ENCODE measurements at regions not wholly inside any gene's neighbourhood (a gene's known extent, or its start where the extent isn't known, plus 50 kb on each side); places are given as distances from the start of the nearest gene placed in this dataset.

DNA sequence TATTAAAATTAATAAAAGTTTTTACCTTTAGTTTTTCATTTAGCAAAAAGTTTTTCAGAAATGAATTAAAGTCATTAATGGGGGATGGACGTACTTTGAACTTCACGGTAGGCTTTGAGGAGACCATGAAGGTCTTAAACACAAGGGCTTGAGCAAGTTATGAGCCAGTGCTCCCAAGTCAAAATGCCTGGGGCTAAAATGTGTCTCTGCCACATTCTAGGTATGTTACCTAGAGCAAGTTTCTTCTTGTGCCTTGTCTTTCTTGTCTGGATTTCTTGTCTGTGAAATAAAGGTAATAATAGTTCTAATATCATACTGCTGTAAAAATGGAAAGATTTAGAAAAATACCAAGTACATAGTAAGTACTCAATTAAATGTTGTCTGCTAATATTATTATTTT is 132.7 kb upstream of the USP15 start:
- no peak for DNase-seq (ENCODE audit: low read depth in 4 of 4, low spot score in 3 of 4)

DNA sequence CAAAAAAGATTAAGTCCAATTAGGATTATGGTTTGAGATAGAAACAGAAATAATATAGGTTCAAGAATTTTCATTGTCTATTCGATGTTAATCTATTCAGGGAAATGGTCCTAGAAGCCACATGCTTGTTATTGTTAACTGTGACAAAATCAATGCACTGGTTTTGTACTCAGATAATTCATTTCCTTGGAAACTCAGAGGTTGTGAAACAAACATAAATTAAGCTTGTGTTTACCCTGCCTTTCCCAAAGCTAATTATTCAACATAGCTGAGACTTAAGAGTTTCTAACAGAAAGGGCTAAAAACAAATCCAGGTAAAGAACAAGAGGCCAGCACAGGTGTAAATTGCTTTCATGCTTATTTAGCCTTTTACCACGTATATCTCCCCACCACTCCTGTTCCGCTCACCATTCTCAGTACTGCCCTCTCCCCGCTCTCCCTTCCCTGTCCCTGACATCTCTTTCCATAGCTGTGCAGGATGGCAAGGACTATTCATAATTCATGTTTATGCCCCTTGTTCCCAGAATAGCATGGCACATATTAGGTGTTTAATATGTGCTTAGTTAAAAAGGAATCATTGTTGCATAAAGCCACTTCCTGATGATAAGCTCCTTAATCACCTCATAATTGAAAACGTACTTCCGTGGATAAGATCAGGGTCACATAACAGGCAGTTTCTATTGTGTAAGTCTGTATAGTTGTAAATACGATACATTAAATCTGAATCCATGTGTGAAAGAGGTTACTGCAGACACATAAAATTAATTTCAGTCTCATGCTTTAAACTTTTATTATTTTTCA is 131.8 kb upstream of the USP15 start:
- no peak for DNase-seq (ENCODE audit: low read depth in 4 of 4, low spot score in 3 of 4)

DNA sequence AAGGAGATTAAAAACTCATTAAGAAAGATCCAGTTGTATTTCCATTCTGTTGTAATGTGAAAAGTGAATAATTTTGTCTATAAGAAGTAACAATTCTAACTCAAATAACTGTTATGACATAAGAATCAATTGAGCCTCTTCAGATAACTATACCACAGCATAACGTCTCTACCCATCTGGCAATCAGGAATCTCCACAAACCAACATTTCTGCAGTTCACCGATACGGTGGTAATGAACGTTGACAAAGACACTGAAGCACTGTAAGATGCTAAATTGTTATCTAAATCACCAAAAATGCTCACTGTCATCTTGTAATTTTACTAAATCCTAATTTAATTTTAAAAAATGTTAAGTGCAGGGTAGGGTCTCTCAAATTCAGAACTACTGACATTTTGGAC is 130.9 kb upstream of the USP15 start:
- no peak for DNase-seq (ENCODE audit: low read depth in 4 of 4, low spot score in 3 of 4)

DNA sequence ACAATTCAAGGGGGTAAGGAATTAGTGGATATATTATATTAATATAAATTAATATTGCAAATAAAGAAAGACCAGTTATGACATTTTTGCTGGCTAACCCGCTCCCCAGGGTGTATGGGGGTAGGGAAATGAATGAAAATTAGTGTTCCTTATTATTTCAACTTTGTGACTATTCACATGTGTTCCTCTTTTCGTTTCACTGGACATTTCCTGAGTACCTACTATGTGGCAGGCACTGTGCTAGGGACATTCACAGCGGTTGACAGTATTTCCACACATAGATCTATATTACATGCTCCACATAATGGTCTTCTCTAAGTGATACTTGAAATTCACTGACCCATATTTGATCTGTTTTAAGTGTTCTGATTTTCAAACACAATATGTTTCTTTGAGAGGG is 129.8 kb upstream of the USP15 start:
- no peak for DNase-seq (ENCODE audit: low read depth in 4 of 4, low spot score in 3 of 4)

DNA sequence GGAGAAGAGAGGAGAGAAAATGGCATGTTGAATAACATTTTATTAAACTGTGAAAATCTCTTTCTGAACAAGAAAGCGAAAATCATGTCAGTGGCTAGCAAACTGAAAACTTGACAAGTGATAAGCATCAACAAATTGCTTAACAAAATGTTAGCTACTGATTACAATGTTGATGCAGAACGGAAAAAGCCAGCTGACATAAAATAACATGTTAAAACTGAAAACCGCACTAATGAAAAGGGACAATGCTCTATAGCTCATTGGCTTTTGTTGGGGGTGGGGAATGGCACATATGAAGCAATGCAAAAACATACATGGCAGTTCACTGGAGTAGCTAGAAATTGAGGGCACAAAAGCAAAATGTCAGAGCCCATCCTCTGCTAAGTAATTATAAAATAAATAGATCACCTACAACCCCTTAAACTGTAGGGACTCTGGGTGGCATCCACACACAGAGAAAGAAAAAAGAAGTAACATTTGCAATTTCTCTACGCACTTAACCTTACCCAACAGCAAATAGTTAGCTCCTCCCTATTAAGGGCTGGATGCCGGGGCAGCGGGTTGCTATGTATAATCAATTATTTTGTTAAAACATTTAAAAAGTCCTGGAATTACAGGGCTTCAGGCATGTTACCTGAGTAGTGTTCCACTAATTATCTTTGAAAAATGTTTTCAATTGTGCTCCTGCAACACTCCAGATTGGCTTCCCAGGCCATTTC is 129.2 kb upstream of the USP15 start:
- no peak for DNase-seq (ENCODE audit: low read depth in 4 of 4, low spot score in 3 of 4)

DNA sequence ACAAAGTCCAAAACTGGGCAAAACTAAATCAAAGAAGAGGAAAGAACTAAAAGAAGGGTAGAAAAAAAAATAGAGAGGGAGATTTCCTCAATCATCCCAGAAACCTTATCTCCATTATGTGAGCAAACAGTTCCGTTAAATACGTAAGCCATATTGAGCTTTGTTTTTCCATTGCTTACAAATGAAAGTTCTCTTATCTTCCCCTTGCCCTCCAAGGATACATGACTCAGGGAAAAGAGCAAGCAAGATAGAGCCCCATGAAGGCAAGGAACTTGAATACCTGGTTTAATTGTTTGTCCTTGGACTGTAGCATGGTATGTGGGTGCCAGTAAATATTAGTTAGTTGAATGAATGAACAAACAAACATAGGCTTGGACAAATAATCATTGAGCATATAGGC is 126.8 kb upstream of the USP15 start:
- DNase-seq (ENCODE audit: low read depth in 4 of 4, low spot score in 3 of 4), result no peak

DNA sequence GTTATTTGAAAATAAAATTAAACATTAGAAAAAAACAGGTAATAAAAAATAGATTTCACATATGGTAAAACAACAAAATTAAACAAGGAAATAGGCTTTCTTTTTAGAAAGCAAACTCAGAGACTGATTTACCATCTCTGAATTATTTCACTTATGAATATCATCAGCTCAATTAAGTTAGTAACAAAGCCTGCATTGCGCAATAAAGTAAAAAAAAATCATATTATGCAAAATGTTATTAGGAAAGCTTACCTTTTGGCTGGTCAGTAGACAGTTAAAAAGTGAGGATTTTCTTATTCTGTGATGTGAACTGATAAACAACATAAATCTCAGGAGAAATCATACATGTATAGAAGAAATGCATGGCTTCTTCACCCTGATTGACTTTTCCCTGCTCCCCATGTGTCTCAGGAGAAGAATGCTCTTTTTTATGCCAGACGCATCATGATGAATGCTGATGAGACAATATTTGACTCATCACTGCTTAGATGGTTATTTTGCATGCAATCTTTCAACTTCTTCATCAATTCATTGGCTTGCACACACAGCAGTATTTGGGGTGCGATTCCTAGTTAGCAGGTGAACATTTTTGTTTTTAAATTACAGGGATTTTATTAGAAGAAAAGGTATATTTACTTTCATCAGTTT is 124.5 kb upstream of the USP15 start:
- no peak for DNase-seq (ENCODE audit: low read depth in 4 of 4, low spot score in 3 of 4)

DNA sequence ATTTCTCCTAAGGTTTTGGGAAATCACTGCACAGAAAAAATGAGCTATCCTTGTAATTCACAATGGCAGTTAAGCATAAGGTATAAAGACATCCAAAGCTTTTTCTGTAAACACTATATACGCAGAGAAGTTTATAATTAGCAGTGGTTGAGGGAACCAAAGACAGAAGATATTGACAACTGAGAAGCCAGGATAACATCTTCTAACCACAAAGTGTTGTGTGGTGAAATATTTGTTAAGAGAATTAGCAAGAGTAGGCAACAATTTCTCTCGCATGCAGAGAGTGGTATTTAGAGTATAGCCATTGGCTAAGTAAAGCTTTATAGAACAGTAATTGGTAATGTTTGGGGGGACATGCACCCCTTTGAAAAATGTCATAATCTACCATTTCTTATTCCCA is 123.7 kb upstream of the USP15 start:
- DNase-seq (ENCODE audit: low read depth in 4 of 4, low spot score in 3 of 4), result no peak

DNA sequence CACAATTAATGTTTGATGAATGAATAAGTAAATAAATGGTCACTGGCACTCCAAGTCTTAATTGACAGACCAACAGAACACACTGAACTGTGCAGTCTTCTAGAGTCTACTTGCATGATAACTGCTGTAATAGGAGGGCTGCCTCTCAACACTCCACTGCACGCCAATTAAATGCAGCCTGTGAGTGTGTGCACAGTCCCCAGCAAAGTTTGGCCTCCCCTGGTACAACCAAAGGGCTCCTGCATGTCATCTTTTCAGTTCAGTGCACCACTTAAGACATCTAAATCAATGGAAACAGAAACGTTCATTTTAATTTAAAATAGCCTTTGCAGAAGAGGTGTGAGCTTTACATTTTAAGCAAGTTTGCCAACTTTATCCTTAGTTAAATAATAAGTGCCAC is 121.7 kb upstream of the USP15 start:
- no peak for DNase-seq (ENCODE audit: low read depth in 4 of 4, low spot score in 3 of 4)

DNA sequence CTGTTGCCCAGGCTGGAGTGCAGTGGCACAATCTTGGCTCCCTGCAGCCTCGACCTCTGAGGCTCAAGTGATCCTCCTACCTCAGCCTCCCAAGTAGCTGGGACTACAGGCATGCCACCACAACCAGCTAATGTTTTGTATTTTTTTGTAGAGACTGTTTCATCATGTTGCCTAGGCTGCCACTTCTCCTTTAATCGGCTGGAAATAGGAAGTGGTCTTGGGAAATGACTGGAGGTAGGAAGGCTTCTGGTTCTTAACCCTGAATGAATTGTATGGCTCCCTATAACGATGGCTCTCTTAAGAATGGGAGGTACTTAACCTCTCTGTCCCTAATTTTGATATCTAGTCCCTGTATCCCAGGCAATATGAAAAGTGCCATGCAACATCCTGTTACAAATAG is 113.9 kb upstream of the USP15 start:
- DNase-seq (ENCODE audit: low read depth in 4 of 4, low spot score in 3 of 4), result no peak

DNA sequence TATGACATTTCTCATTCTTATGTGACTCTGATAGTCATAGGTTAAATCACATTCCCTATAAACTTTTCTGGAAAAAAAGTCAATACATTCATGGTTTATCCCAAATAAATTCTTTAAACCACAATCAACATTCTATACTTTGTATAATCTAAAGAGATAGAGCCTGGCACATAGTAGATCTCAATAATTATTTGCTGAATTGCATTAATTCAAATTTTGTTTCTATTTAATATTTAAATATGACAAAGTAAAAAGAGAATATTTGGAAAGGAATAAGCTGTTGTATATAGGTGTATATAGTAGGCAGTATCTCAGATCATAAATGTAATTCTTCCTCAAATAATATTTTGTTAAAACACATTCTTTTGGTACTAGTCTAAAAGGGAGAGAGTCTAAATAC is 102.2 kb upstream of the USP15 start:
- DNase-seq (ENCODE audit: low read depth in 4 of 4, low spot score in 3 of 4), result no peak

DNA sequence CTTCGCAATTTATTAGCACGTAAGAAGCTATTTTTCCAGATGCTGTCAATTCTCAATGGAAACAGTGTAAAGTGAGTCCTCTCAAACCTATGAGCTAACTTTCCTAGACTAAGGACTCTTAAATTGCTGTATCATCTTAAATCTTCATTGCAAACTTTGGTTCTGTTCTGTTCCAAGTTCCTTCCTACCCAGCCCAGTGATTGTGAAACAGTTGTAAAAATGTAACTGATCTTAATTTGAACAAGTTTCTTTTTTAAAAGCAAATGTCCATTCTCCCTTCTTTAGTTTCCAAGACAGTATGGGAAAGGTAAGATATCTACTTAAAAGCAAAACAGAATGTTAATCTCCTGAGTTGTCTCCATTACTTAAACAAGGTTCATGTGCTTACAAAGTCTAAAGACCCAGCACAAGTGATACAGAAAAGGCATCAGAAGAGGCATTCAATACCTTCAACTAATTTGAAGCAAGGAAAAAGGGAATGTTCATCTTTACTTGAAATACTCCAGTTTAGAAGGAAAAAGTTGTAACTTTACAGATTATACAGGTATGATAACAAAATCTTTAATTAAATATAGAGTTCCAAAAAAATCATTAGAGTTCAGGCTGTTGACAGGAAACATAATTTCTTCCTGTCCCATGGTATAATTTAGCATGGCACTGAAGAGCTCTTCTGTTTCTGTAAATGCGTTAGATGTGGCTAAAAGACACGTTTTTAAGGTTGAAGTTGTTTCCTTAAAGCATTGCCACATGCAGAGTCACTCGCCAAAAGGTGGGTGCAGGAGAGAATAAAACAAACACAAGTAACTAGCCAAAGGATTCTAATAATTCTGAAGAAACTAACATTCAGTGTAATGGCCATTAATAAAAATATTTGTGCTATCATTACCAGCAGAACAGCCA is 101.5 kb upstream of the USP15 start:
- DNase-seq (ENCODE audit: low read depth in 4 of 4, low spot score in 3 of 4), result no peak

DNA sequence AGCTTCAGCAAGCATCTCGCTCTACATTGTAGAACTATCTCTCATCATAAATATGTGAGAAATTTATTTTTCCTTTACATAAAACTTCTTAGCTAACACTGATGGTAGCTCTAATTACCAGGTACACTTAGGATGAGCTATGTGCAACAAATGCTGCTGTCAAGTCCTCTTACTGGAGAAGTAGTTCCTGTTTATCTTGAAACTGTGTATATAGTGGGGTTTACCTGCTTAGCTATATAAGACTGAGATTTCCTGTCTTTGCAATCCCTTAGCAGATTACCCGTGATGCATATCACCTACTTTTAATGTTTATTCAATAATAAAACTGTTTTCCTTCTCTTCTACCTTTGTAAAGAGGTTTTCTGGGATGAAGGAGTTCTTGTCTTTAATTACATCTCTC is 98.0 kb upstream of the USP15 start:
- no peak for DNase-seq (ENCODE audit: low read depth in 4 of 4, low spot score in 3 of 4)

DNA sequence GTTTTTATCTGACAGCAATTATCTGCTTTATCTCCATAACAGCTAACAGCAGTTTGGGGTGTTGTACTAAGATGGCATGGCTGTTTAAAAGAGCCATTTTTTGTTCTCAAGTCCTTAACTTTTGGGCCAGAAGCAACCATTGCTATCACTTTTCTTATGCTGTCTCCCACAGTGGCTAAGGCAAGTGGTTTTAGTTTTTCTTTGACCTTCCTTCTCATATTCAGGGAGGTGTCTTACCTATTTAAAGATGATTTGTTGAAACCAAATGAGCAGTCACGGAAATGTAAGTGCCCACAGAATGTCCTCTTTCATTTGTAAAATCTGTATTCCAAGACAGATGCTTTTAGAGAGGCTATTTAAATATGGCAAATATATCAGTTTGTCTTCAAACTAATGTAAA is 96.8 kb upstream of the USP15 start:
- no peak for DNase-seq (ENCODE audit: low read depth in 4 of 4, low spot score in 3 of 4)

DNA sequence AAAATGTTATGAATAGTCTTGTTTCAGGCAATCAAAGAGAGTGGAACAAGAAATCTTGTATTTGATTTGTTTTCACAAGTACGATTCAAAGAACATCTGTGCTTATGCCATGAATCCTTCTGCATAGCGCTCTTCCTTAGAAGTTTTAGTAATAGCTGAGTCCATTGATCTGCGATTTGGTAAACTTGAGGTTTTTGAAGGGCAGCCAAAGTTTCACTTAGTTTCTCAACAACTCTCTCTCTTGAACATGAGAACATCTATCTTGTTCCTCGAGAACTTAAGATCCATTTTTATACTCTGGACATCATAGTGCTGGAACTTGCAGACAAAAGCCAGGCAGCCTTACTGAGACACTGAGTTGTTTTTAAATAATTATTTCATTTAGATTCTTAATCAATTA is 96.2 kb upstream of the USP15 start:
- DNase-seq (ENCODE audit: low read depth in 4 of 4, low spot score in 3 of 4), result no peak

DNA sequence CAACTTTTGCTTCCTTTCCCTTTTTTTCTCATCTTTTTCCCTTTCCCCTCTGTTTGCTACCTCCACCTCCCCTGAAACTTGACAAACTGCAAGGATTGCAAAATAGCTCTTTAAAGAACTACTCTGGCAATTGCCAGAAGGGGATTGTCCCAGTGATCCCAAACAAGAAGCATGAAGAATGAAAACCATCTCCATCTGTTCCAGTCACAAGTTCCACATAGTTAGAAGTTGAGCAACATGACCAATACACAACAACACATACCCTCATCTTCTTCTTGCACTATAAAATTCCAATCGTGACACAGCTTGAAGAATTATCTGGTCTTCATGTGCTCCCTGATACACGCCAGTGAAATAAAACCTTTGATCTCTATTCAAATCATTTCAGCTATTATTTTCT is 93.7 kb upstream of the USP15 start:
- no peak for DNase-seq (ENCODE audit: low read depth in 4 of 4, low spot score in 3 of 4)

DNA sequence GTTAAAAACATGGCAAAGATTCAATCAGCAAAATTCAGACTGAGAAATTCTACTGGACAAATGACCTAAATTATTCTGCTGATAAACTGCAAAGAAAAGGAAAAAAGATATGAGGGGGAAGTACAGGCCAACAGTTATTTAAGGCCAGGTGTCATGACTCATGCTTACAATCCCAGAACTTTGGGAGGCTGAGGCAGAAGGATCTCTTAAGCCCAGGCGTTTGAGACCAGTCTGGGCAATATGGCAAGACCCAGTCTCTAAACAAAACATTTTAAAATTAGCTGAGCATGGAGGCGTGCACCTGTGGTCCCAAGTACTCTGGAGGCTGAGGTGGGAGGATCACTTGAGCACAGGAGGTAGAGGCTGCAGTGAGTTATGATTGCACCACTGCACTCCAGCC is 91.8 kb upstream of the USP15 start:
- DNase-seq (ENCODE audit: low read depth in 4 of 4, low spot score in 3 of 4), result no peak

DNA sequence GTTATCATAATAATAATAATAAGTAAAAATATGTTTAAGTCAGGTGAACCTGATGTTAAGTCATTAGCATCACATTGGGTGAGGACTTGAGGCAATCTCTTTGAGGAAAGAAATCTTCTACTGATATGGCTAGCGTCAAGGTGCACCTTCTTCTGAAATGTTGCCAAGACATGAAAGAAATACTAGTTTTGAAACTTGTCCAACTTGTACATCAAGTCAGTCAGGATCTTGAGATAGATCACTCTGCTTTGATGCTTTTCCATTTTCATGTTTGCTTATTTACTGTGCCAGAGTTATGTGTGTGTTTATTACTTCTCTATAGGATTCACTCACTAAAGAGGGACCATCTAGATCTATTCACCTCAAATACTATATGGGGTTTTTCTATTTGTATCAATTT is 90.0 kb upstream of the USP15 start:
- DNase-seq (ENCODE audit: low read depth in 4 of 4, low spot score in 3 of 4), result no peak

DNA sequence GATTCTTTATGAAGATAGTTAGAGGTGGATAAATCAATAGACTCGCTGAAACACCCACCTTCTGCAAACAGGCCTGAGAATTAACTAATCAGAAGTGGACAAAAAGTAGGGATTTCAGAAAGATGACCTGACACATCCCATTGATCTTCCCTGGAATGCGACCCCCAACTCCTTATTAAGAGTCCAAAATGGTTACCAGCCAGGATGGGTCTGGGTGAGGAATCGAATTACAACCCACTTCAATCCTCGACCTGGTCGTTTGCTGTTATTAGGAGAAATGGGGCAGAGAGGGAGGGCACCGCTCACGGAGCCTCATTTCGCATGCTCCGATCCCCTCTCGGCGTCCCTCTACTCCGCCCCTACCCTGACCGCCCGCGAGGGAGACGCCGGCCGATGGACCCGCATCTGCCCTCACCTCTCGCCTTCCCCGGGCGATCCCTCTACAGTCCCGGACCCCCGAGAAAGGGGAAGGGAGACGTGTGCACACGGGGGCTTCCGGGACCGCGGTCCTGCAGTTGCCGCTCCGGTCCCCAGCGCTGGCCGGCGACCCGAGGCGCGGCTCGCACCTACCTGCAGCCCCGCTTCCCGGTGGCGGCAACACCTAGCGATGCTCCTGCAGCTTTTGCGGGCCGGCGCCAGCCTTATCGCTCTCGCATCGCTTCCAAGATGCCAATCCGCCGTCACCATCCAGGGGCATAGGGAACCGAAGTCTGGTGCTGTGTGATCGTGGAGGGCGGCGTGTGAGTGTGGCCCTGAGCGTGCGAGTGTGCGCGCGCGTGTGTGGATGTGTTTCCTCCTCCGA is 69.3 kb upstream of the USP15 start:
- DNase-seq (ENCODE audit: low read depth in 4 of 4, low spot score in 3 of 4), result no peak

DNA sequence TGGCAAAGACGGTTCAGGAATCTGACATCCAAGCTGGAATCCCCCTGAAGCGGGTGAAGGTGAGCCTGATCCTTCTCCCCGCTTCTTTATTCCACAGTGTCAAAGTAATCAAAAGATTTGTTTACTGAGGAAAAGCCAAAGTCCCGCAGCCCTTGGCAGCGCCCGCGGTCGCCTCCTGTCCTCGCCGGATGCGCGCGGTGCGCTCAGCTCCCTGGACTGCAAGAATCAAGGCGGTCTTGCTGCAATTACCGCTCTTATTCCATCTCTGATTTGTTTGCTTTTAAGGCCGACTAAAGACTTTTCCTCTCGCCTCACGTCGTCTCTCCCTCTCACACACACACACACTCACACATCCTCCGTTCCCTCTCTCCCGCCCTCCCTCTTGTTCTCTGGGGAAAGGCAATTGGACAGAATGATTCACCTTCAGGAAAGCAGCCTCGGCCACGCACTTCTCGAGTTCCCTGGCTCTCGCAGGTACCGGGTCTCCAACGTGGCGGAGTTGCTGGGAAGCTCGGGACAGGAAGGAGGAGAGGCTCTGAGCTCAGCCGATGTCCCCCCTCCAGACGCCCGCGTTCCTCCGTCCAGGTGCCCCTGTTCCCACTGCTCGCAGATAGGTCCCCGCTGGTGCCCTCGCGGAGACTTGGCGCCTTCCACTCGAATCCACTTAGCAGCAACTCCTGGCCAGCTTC is 68.6 kb upstream of the USP15 start:
- DNase-seq (ENCODE audit: low read depth in 4 of 4, low spot score in 3 of 4), result no peak
